ENCODE measurements at regions not wholly inside any gene's neighbourhood (a gene's known extent, or its start where the extent isn't known, plus 50 kb on each side); places are given as distances from the start of the nearest gene placed in this dataset.
"Not testable (repeated sequence)": the region's sequence is repeated elsewhere in the genome, so short reads cannot be mapped to it uniquely, and the experiment has no call there.

DNA sequence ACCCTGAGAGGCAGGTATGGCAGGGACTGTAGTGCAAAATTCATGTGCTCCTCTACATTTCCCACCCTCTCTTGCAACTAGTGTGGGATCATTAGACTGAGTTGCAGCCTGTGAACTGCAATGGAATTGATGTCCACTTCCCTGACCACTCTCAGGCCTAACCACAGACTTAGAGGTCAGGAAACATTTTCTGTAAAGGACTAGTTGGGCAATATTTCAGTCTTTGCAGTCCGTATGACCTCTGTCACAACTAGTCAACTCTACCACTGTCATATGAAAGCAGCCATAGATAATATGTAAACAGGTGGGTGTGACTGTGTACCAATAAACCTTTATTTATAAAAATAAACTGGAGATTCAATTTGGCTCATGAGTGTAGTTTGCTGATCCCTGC lies 134.4 kb upstream of the TOP1 start:
- ATAC-seq = no peak

DNA sequence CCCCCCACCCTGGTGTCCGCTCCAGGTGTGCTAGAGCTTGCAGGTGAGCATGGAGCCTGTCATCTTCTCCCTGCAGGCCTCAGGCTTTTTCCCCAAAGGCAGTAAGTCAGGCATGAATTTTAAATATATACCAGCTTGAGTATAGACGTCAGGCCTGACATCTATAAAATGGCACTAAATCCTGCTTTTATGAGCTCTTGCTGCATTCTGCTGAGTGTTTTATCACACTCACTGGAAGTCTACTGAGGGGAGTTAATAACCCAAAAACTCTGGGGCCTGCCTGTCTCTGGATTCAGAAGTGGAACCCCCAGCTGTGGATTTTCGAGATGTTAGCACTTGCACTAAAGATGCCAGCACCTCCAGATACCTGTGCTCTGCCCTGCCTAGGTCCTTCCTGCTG lies 133.4 kb upstream of the TOP1 start:
- no peak for ATAC-seq

DNA sequence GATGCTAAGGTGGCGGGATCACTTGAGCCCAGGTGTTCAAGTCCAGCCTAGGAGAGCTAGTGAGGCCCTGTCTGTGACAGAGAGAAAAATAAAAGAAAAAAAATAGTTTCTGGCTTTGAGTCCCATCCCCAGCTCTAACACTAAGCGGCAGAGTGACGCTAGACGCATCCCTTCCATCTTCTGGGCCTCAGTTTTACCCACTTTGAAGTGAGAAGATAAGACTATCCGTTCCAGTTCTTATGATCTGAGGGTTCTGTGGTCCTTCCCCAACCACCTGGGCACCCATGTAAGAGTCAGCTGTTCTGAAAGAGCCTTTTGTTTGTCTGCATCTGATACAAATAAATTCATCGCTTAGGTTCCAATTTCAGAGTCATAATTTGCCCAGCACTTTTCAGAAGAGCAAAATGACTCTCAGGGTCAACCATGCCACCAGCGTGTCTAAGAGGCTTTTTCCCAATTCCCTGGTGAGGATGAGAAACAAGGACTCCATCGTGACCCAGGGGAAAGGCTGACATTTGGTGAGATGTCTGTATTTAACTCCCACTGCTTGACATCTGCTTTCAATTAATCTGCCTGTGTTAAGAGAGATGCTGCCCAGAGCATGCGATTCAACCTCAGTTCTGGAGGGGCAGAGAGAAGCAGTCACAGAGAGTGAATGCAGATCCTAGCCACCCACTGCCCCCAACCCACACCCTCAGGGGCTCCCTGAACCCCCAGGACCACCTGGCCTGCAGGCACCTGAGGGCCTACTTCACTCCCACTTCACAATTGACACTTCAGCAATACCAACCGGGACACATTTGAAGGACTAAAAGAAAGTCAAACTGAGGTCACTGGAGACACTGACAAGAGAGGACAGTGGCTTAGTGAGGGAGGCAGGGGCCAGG lies 131.6 kb upstream of the TOP1 start:
- ATAC-seq = no peak

DNA sequence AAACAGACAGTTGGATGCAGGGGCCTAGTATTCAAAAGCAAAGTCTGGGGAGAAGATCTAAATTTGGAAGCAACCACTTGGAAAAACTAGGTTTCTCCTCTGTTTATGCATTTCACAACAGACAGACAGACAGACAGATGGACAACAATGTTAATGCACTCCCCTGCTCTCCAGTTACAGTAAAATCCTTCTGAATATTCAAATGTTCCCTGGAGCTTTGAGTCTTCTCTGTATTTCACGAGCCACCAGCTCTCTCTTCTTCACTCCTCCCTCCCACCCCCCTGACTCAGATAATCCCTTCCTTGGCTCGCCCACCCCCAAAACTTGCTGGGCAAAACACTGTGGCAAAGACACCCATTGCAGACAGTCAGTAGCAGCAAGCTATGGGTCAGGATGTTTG lies 129.3 kb upstream of the TOP1 start:
- no peak for ATAC-seq

DNA sequence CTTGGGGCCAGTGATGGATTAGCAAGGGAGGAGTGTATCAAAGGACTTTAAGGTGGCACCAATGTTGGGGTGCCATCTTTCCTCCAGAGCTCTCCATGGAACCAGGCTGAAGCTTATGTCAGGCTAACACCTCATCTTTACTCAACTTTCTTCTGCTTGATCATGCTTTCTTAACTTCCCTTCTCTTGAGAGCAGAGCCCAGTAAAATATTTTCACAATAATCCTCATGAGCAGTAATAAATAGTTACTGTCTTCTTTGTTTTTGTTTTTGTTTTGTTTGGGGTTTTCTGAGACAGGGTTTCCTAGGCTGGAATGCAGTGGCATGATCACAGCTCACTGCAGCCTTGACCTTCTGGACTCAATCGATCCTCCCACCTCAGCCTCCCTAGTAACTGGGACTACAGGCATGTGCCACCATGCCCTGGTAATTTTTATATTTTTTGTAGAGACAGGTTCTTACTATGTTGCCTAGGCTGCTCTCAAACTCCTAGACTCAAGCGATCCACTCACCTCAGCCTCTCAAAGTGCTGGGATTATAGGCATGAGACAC lies 127.9 kb upstream of the TOP1 start:
- ATAC-seq = no peak

DNA sequence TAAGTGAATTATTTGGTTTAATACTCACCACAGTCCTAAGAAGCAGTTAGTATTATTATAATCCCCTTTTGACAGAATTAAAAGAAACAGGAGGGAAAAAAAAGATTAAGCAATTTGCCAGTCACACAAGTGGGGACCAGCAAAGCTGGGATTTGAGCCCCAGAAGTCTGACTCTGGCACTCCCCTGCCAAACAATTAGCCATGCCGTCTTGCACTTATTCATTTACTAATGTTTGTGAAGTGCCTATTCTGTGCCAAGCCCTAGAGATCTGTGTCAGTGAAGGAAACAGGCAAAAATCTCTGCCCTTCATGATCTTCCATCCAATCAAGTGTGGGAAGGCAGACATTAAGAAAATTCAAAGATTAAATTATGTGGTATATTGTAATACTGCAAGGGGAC lies 126.0 kb upstream of the TOP1 start:
- no peak for ATAC-seq

DNA sequence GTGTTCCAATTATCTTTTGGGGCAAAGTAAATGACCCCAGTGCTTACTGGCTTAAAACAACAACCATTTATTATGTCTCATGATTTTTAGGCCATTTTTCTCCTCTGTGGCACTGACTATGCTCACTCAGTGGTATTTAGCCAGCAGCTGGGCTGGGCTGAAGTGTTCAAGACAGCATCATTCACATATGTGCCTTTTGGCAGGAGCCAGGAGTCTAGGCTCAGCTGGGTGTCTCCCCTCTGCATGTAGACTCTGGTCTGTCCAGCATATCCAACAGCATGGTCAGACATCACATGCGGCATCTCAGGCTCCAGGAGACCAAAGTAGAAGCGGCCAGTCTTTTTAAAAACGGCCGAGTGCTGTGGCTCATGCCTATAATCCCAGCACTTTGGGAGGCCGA lies 120.3 kb upstream of the TOP1 start:
- no peak for ATAC-seq

DNA sequence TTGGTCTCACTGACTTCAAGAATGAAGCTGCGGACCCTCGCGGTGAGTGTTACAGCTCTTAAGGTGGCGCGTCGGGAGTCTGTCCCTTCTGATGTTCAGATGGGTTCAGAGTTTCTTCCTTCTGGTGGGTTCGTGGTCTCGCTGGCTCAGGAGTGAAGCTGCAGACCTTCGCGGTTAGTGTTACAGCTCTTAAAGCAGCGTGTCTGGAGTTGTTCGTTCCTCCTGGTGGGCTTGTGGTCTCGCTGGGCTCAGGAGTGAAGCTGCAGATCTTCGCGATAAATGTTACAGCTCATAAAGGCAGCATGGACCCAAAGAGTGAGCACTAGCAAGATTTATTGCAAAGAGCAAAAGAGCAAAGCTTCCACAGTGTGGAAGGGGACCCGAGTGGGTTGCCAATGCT lies 119.1 kb upstream of the TOP1 start:
- ATAC-seq = not testable (repeated sequence)

DNA sequence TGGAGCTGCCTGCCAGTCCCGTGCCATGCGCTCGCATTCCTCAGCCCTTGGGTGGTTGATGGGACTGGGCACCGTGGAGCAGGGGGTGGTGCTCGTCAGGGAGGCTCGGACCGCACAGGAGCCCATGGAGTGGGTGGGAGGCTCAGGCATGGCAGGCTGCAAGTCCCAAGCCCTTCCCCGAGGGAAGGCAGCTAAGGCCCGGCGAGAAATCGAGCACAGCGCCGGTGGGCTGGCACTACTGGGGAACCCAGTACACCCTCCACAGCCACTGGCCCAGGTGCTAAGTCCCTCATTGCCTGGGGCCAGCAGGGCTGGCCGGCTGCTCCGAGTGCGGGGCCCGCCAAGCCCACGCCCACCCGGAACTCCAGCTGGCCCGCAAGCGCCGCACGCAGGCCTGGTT lies 118.2 kb upstream of the TOP1 start:
- ATAC-seq = not testable (repeated sequence)

DNA sequence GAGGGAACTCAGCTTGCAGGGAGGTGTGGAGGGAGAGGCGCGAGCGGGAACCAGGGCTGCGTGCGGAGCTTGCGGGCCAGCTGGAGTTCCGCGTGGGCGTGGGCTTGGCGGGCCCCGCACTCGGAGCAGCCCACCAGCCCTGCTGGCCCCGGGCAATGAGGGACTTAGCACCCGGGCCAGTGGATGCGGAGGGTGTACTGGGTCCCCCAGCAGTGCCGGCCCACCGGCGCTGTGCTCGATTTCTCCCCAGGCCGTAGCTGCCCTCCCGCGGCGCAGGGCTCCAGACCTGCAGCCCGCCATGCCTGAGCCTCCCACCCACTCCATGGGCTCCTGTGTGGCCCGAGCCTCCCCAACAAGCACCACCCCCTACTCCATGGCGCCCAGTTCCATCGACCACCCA lies 117.5 kb upstream of the TOP1 start:
- not testable (repeated sequence) for ATAC-seq

DNA sequence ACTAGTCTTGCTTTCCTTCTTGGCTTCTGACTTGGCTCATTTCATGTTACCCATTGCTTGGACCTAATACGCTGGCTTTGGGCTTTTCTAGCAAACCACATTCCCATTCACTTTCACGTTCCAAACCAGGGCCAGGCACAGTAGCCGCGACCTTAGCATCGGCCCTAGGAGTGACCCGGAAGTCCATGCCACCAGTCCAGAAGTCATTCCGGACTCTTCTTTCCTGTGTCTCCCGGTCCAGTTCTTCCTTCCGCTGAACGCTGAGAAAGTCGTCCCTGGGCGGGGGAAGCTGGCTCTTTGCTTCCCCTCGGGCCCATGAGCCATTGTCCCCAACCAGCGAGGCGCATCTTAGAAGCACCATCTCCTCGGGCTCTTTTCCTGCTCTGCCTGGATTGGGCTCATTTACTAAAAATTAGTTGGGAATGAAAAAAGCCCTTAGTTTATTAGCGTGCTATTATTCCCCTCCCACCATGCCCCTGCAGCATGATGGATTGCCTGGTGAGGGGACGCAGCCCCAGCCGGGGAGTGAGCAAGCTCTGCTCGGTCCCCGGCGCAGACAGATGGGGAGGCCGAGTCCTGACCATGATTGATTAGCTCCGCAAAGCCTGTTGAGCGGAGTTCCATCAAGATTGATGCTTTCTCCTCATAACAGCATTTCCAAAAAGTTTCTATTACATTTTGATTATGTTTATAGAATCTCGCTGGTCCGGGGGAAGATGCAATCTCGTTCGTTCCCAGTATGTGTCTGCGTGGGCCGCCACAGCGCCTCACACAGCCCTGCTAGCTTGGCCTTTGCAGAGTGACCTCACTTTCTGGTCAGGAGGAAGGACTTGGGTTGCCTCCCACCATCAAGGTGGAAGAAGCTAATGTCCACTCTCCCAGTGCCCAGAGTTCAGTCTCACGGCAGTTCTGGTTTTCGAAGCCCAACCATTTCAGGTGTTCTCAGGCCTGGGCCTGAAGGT lies 115.1 kb upstream of the TOP1 start:
- no peak for ATAC-seq

DNA sequence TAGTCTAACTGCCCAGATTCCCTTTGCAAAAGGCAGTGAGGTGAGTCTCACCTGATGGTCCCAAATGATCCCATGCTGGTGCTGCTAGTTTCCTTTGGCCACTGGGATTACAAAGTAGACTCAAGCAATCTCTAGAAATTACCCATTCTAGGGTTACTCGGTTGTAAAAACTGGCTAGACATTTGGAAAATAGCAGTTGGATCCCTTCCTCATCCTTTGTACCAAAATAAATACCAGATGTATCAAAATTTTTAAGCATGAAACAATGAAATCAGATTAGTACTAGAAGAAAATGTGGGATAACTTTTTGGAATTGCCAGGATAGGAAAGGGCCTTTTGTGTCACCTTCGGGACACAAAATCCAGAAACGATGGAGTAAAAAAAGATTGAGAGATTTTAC lies 112.9 kb upstream of the TOP1 start:
- ATAC-seq = no peak

DNA sequence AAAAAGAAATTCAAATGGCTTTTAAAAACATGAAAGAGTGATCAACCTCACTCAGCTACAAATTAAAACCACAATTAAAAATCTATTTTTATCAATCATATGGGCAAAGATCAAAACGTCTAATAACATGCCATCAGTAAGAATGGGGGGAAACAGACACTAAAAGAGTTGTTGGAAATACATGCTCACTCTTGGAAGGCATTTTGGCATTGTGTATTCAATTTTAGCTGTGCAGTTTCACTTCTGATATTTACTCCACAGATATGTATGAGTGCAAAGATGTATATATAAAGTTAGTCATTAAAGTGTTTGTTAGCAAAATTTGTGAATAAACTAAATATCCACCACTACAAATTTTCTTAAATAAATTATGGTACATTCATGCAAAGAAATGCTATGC lies 112.3 kb upstream of the TOP1 start:
- ATAC-seq = no peak

DNA sequence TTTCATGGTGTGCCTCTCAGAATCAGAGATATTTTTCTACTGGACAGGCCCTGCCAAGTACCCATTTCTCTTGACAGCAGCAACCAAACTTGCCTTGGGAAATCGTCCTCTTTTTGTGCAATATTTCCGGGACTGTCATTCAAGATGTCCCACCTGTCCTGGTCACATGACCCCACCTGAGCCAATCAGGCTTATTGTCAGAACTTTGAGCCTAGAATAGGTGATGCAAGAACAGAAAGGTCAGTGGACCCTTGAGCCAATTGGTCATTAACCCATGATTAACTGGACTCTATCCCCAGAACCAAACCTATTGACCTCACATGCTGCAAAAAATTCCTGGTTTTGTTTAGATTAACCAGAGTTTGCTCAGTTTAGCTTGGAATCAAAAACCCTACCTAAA lies 108.3 kb upstream of the TOP1 start:
- ATAC-seq = no peak

DNA sequence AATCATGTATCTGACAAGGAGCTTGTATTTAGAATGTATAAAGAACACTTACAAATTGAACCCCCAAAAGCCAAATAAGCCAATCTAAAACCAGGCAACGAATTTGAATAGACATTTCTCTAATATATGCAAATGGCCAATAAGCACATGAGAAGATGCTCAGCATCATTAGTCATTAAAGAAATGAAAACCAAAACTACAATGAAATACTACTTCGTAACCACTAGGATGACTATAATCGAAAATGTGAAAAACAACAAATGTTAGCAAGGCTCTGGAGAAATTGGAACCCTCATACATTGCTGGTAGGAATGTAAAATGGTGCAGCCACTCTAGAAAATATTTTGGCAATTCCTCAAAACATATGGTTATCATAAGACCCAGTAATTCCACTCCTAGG lies 105.8 kb upstream of the TOP1 start:
- no peak for ATAC-seq

DNA sequence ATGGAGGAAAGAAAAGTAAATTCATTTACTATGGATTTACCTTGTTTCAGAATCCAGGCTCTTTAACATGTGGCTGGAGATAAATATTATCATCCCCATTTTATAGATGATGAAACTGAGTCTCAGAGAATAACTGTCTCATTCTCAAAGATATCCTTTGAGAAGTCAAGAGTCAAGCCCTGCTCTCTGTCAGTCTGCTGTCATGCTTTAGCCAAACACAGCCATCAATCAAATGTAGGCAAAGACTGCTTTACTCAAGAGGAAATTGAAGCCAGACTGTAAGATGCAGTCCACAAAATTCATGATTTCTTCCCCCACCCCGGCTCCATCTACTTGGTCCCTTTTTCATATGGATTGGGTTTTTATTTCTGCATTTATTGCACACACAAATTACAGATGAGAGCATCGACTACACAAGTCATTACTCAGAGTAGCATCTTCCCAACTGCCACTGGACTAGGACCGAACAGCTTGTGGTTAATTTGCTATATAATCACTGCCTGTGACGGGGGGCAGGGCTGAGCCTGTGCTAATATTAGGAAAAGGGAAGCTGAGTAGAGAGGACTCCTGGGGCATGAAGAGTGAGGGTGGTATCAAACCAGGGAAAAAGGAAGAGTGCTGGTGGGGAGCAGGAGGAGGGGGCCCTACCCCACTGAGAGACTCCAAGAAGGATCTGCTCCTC lies 102.7 kb upstream of the TOP1 start:
- ATAC-seq = no peak

DNA sequence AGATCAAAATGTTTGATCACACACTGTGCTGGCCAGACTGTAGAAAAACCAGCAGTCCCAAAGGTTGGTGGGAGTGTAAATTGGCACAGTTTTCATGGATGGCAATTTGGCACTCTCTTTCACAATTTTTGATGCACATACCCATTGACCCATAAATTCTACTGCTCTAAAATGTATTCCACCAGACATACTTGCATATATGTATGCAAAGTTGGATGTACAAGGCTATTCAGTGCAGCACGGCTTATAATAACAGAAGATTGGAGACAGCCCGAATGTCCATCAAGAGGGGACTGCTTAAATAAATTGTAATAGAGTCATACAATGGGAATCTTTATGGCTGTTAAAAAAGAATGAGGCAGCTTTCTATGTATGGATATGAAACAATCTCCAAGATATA lies 101.7 kb upstream of the TOP1 start:
- no peak for ATAC-seq

DNA sequence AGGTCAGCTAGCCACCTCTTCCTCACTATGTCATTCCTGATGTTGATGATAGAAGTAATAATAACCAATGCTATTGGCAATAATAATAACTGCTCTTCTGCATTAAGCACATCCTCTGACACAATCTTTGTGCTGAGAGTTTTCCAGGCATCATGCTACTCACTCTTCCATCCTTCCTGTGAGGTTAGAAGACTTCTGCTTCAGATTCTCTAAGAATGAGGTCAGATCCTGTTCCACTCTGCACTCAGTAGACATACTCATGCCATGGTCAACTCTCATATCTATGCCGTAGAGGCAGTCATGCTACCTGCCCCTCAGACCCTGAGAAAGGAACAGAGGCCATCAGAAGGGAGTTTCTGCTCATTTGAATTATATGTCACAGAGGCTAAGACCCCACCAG lies 98.1 kb upstream of the TOP1 start:
- ATAC-seq = no peak

DNA sequence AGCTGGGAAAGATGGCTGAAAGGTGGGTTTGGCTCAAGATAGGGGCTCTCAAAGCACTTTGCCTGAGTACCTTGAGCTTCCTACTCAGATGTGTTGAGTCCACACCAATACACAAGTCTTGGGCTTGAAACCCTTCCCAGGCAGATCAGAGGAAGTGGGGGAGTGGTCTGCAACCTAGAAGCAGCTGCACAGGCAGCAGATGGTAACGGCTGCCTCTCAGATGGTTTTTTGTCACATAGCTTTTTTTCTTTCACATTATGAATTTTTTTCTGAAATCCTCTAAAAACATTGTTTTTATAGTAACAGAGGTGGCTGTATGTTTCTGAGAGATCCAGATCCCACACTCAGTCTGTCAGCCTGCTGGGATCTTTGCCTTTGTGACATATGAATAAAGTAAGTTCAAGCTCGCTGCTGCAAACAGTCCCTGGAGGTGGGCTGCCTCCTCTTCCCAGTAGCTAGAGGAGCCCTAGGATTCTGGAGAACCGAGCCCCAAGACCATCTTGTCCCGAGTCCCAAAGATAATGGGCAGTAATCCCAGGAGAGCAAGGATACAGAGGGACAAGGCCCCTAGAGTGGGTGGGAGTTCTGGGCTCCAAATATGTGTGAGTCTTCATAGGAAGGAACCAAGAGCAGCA lies 97.1 kb upstream of the TOP1 start:
- ATAC-seq = no peak

DNA sequence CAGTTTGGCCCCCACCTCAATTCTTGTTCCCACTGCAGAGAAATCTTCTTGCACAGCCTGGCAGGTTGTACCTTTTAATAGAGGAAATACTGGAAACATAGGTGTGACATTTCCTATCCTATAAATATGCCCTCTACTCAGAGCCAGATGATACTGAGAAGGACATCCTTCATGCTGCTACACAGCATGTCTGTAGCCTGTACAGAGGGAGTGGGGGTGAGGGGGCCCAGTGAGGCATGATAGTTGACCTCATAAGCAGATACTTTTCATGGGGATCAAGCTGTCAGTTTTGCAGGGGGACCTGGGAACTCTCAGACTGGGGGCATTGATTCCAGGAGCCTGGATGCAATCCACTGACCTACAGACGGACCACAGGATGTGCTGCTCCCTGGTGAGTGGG lies 96.2 kb upstream of the TOP1 start:
- no peak for ATAC-seq

DNA sequence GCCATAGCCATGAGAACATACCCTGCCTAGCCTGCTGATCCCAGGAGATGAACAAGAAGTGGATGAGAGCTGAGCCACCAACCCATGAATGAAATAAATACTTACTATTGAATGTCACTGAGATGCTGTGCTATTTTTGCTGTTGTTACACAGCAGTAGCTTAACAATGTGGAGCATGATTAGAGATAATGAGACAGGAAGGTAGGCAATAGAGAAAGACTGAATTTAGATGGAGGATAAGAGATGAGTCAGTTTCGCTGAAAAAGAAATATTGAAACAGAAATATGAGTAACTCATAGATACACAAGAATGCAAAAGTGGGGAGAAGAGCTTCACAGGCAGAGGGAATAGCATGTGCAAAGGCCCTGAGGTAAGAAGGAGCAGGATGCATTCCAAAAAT lies 94.9 kb upstream of the TOP1 start:
- ATAC-seq = peak in 1 of 2 donors; percentile 24

DNA sequence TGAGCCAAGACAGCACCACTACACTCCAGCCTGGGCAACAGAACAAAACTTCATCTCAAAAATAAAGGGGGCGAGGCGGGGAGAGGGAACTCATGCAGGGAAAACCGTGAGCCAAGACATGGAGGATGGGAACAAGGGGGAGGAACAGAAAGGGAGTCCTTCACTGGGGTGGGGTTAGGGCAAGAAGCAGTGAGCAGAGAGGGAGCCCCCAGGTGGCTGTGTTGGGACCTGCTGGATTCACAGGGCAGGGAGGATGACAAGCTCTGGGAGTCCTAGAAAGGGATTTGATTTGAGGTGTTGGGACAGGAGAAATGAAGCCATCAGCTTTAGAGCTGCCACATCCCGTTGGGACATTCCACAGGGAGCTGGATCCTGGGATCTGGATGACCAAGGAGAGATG lies 90.6 kb upstream of the TOP1 start:
- no peak for ATAC-seq

DNA sequence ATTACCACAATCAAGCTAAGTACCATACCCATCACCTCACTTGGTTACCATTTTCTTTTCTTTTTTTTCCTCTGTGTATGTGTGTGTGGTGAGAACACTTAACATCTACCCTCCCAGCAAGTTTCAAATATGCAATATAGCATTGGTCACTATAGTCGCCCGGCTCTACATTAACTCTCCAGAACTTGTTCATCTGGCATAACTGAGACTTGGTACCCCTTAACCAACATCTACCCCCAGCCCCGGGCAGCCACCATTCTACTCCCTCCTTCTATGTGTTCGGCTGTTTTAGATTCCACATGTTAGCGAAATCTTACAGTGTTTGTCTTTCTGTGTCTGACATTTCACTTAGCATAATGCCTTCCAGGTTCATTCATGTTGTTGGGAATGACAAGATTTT lies 89.0 kb upstream of the TOP1 start:
- ATAC-seq = no peak
